ENCODE measurements at regions not wholly inside any gene's neighbourhood (a gene's known extent, or its start where the extent isn't known, plus 50 kb on each side); places are given as distances from the start of the nearest gene placed in this dataset.

- 73% methylated on average over 5 of the region's 5 CpGs; no CpG with 5 or more reads in 1 of the 2 donors for WGBS, 2 donors (ENCODE audit: low coverage in 1 of 2)
- Histone ChIP-seq H3K4me3 (no peak overlapping the region), H3K27me3 (no peaks in the 10 kb centered on the region), H3K36me3 (no peaks in the 10 kb centered on the region), H3K27ac (no peak overlapping the region), H3K4me1 (peaks cover 0 to 5% (median 0%) of the 10 kb centered on the region in 4 donors), H3K9me3 (no peaks in the 10 kb centered on the region)
- DNase-seq = no peak
- TF ChIP-seq EP300 (IDR thresholded peaks at IDR 0.05; ENCODE audit: low read depth) (no peak), POLR2AphosphoS5 (IDR thresholded peaks at IDR 0.05) (no peak), POLR2A (IDR thresholded peaks at IDR 0.05) (no peak), CTCF (IDR thresholded peaks at IDR 0.05) (no peak)
- intact Hi-C loops (cut with DNase I; ENCODE audit: low total_unique reads) = no loop called here
- in situ Hi-C loops (cut with MboI; ENCODE audit: low pct_ligation_motif_present in 1 of 4, low pct_unique_long_range_greater_than_20kb in 1 of 4, low sequenced_read_pairs in 3 of 4) = no loop called here
Observed at GRCh38 chr4:4670869-4671268, 129.0 kb upstream of the STX18 start.

GRCh38 chr4:4668355-4669210 lies 126.7 kb upstream of the STX18 start:
- DNase-seq = no peak

GRCh38 chr4:4667622-4668081 lies 125.8 kb upstream of the STX18 start:
- in situ Hi-C loops (cut with MboI; ENCODE audit: low pct_ligation_motif_present in 1 of 4, low pct_unique_long_range_greater_than_20kb in 1 of 4, low sequenced_read_pairs in 3 of 4) (no loop called here), intact Hi-C loops (cut with DNase I; ENCODE audit: low total_unique reads) (no loop called here)
- DNase-seq = no peak
- no peaks in the 10 kb centered on the region for H3K9me3 ChIP-seq
- H3K36me3 ChIP-seq = no peaks in the 10 kb centered on the region
- H3K27me3 ChIP-seq = no peaks in the 10 kb centered on the region
- TF ChIP-seq EP300 (IDR thresholded peaks at IDR 0.05; ENCODE audit: low read depth) = no peak
- no peak for TF ChIP-seq POLR2AphosphoS5 (IDR thresholded peaks at IDR 0.05)
- no peak for TF ChIP-seq CTCF (IDR thresholded peaks at IDR 0.05)
- TF ChIP-seq POLR2A (IDR thresholded peaks at IDR 0.05) = no peak
- H3K27ac ChIP-seq = no peak overlapping the region
- 82 to 87% methylated on average over 3 to 14 of the region's 14 CpGs for WGBS, 2 donors (ENCODE audit: low coverage in 1 of 2)
- H3K4me1 ChIP-seq = peaks cover 0 to 5% (median 0%) of the 10 kb centered on the region in 4 donors
- no peak overlapping the region for H3K4me3 ChIP-seq

More at GRCh38 chr4:4668355-4669210, 126.7 kb upstream of the STX18 start:
- no peak overlapping the region for H3K4me3 ChIP-seq
- 74 to 78% methylated on average over 3 to 15 of the region's 15 CpGs for WGBS, 2 donors (ENCODE audit: low coverage in 1 of 2)
- no peak for TF ChIP-seq CTCF (IDR thresholded peaks at IDR 0.05)
- TF ChIP-seq POLR2AphosphoS5 (IDR thresholded peaks at IDR 0.05) = no peak
- TF ChIP-seq EP300 (IDR thresholded peaks at IDR 0.05; ENCODE audit: low read depth) = no peak
- no peak for TF ChIP-seq POLR2A (IDR thresholded peaks at IDR 0.05)
- no peaks in the 10 kb centered on the region for H3K36me3 ChIP-seq
- no peak overlapping the region for H3K27ac ChIP-seq
- H3K27me3 ChIP-seq = no peaks in the 10 kb centered on the region
- peaks cover 0 to 5% (median 0%) of the 10 kb centered on the region in 4 donors for H3K4me1 ChIP-seq
- in situ Hi-C loops (cut with MboI; ENCODE audit: low pct_ligation_motif_present in 1 of 4, low pct_unique_long_range_greater_than_20kb in 1 of 4, low sequenced_read_pairs in 3 of 4) = no loop called here
- H3K9me3 ChIP-seq = no peaks in the 10 kb centered on the region
- intact Hi-C loops (cut with DNase I; ENCODE audit: low total_unique reads) = no loop called here

GRCh38 chr4:4666693-4667621 lies 125.1 kb upstream of the STX18 start:
- DNase-seq = no peak
- Histone ChIP-seq H3K36me3 (no peaks in the 10 kb centered on the region), H3K27ac (no peak overlapping the region), H3K9me3 (no peaks in the 10 kb centered on the region), H3K4me3 (no peak overlapping the region), H3K4me1 (peaks cover 0 to 2% (median 0%) of the 10 kb centered on the region in 4 donors), H3K27me3 (no peaks in the 10 kb centered on the region)
- TF ChIP-seq CTCF (IDR thresholded peaks at IDR 0.05) (no peak), EP300 (IDR thresholded peaks at IDR 0.05; ENCODE audit: low read depth) (no peak), POLR2A (IDR thresholded peaks at IDR 0.05) (no peak), POLR2AphosphoS5 (IDR thresholded peaks at IDR 0.05) (no peak)
- in situ Hi-C loops (cut with MboI; ENCODE audit: low pct_ligation_motif_present in 1 of 4, low pct_unique_long_range_greater_than_20kb in 1 of 4, low sequenced_read_pairs in 3 of 4) (no loop called here), intact Hi-C loops (cut with DNase I; ENCODE audit: low total_unique reads) (no loop called here)
- 69 to 81% methylated on average over 13 of the region's 14 CpGs for WGBS, 2 donors (ENCODE audit: low coverage in 1 of 2)
